ENCODE measurements at regions not wholly inside any gene's neighbourhood (a gene's known extent, or its start where the extent isn't known, plus 50 kb on each side); places are given as distances from the start of the nearest gene placed in this dataset.

- TF ChIP-seq CTCF (conservative IDR thresholded peaks at IDR 0.05; ENCODE audit: low read depth in 2 of 2) = no peak
- no peak for TF ChIP-seq EZH2phosphoT487 (IDR thresholded peaks at IDR 0.05; ENCODE audit: unreplicated experiment)
These were observed 363.8 kb downstream of the FAT3 start for GRCh38 chr11:92588393-92588792.

Measured in GM23338 (cell line).